HG03064 (cell line): ENCODE measurements at regions not wholly inside any gene's neighbourhood (a gene's known extent, or its start where the extent isn't known, plus 50 kb on each side); places are given as distances from the start of the nearest gene placed in this dataset.

Experiments
- ATAC-seq: cut with Tn5 transposase; IDR thresholded peaks from one replicate; pipeline ENCODE4 v1.9.1; 2021; ENCODE audit warnings: low read depth; ENCODE audit not compliant: unreplicated experiment

DNA sequence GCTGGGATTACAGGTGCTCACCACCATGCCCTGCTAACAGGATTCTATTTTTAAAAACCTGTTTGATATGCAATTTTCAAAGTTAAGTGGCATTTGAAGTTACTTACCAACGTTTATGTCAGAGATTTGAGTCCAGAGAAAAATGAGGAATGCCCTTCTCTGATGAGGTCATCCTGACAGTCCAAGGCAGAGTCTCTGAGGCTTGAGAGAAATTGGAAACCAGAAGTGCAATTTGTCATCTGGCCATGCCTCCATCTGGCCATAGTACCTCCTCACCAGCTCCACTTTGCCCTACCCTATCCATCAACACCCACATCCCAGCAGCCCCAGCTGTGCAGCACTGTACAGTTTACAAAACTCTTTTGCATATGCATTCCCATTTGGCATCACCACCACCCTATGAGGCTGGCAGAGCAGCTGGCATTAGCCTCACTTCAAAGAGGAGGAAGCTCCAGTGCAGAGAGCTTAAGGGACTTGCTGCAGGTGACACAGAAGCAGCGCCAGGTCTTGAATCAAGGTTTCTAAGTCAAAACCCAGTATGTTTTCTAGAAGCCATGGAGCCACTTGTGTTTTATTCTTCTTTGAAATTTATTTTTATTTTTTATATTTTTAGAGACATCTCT, 54.5 kb upstream of the PDZD8 start:
- no peak for ATAC-seq

DNA sequence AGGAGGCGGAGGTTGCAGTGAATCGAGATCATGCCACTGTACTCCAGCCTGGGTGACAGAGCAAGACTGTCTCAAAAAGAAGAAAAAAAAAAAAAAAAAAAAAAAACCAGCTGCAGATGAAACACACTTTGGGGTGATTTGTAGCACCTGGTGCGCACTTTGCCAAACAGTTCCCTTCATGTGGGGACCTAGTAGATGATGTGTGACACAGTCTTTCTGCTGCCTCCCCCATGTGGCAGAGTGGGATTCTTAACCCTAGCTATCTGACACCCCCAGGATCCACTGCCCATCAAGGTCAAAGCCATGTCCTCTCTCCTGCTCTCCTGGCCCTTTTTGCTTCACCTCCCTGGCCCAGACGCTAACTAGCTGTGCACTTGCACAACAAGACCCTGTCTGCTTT, 52.1 kb upstream of the PDZD8 start:
- ATAC-seq = no peak

DNA sequence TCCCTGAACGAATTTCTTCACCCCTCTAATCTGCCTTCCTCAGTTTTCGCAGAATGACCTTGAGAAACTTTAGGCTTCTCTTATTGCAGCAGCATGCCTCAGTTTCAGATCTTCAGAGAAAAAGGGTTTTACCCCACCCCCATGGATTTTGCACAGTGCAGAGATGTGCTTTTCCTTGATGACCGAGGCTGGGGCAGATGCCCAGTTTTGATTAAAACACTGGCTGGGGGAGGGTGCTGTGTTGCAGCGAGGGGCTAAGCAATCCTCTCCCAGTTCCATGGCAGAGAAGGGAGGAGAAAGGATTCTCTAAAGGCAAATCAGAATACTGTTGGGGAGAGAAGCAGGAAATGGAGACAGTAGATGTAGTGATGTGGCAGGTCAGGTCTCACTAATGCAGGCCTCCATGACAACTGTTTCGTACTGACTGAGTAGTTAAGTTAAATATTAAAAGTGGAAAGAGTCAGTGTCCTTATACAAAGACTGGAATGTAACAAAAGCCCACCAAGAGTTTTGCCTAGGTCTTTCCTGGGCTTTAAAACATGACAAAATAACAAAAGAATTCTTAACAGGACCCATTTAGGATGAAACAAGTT, 50.8 kb upstream of the PDZD8 start:
- no peak for ATAC-seq

DNA sequence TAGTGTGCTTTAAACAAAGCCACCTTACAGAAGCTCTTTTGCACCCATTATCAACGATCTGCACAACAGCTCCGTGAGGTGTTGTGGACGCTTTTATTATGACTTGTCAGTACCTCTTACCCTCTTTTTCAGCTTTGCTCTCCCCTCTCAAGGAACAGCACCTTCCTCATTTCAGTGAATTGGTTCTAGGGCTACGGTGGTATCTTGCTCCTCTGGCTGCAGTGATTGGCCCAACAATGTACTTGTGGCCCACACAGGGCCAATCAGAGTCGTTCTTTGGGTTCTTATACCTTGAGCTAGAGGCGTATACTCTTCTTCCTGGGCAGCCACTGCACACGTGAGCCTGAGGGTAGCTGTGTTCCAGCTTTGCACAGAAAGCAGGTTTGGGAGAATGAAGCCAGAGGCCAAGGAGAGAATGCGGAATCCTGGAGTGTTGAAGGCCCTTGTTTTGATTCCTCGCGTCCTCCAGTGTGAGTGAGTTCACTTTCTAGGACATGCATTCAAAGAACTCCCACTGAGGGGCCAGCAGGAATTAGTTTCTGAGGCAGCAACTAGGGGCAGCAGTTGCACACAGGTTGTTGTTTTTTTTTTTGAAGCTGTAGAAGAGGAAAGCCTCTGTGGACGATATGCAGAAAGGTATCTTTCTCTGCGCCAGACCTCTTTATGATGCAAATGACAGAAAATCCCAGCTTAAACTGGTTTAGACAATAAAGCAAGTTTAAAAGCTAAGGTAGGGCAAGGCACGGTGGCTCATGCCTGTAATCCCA, 49.8 kb upstream of the PDZD8 start:
- no peak for ATAC-seq
